DOHH2 (cell line): ENCODE measurements at regions not wholly inside any gene's neighbourhood (a gene's known extent, or its start where the extent isn't known, plus 50 kb on each side); places are given as distances from the start of the nearest gene placed in this dataset.

Experiments
- H3F3A ChIP-seq: fragments of 200-600 bp; sonication (generic), shearing (Covaris generic); 2 replicates; pipeline ENCODE4 v1.6.0; 2016; ENCODE audit warnings: antibody characterized with exemption, mild to moderate bottlenecking; ENCODE audit not compliant: control insufficient read depth, insufficient read depth
- H3K27ac ChIP-seq: fragments of 200-600 bp; sonication (generic); 2 replicates; pipeline ENCODE4 v1.5.1; 2014; ENCODE audit warnings: low read depth, mild to moderate bottlenecking, low read length, moderate library complexity
- H3K27me3 ChIP-seq: fragments of 200-600 bp; sonication (generic); 2 replicates; pipeline ENCODE4 v1.6.1; 2014; ENCODE audit warnings: mild to moderate bottlenecking, low read length, mixed read lengths; ENCODE audit not compliant: control insufficient read depth
- H3K36me3 ChIP-seq: fragments of 200-600 bp; sonication (generic); 2 replicates; pipeline ENCODE4 v1.6.1; 2014; ENCODE audit warnings: mild to moderate bottlenecking, low read length, moderate library complexity, mixed read lengths; ENCODE audit not compliant: control insufficient read depth
- H3K4me1 ChIP-seq: fragments of 200-600 bp; sonication (generic); 2 replicates; pipeline ENCODE4 v1.6.1; 2014; ENCODE audit warnings: mild to moderate bottlenecking, low read length, mixed read lengths; ENCODE audit not compliant: control insufficient read depth
- H3K4me2 ChIP-seq: fragments of 200-600 bp; sonication (generic); 2 replicates; pipeline ENCODE4 v1.6.0; 2014; ENCODE audit warnings: mild to moderate bottlenecking, low read length, moderate library complexity
- H3K4me3 ChIP-seq: fragments of 200-600 bp; sonication (generic); 2 replicates; pipeline ENCODE4 v1.5.1; 2014; ENCODE audit warnings: mild to moderate bottlenecking, low read length, mixed read lengths
- H3K79me2 ChIP-seq: fragments of 200-600 bp; sonication (generic); 2 replicates; pipeline ENCODE4 v1.6.1; 2014; ENCODE audit warnings: mild to moderate bottlenecking, low read length, mixed read lengths; ENCODE audit not compliant: control insufficient read depth
- H3K9me2 ChIP-seq: fragments of 200-600 bp; sonication (generic); replicated peaks from 2 replicates; pipeline ENCODE4 v1.6.1; 2014; ENCODE audit warnings: mild to moderate bottlenecking, low read length, mixed read lengths; ENCODE audit not compliant: control insufficient read depth
- H3K9me3 ChIP-seq: fragments of 200-600 bp; sonication (generic); 2 replicates; pipeline ENCODE4 v1.6.1; 2014; ENCODE audit warnings: antibody characterized with exemption, low read length, mixed read lengths; ENCODE audit not compliant: control insufficient read depth, insufficient read depth
- H4K20me1 ChIP-seq: fragments of 200-600 bp; sonication (generic); 2 replicates; pipeline ENCODE4 v1.6.0; 2014; ENCODE audit warnings: low read depth, mild to moderate bottlenecking, antibody characterized with exemption, low read length, moderate library complexity; ENCODE audit not compliant: control insufficient read depth, insufficient read depth
- CTCF ChIP-seq: fragments of 200-600 bp; sonication (generic); IDR thresholded peaks from one replicate; pipeline ENCODE4 v1.5.1; 2014; ENCODE audit warnings: antibody characterized with exemption, mild to moderate bottlenecking, low read depth, low read length; ENCODE audit not compliant: poor library complexity, severe bottlenecking
- EZH2phosphoT487 ChIP-seq: fragments of 200-600 bp; sonication (generic); IDR thresholded peaks from 2 replicates; pipeline ENCODE4 v1.6.1; 2017; ENCODE audit warnings: borderline replicate concordance, mild to moderate bottlenecking, antibody characterized with exemption, low read length, moderate library complexity, mixed read lengths

- no peaks in the 10 kb centered on the region for H3K9me3 ChIP-seq
- no peaks in the 10 kb centered on the region for H4K20me1 ChIP-seq
- no peaks in the 10 kb centered on the region for H3K9me2 ChIP-seq
- no peak overlapping the region for H3K4me2 ChIP-seq
- H3K4me1 ChIP-seq = no peaks in the 10 kb centered on the region
- H3K27ac ChIP-seq = no peak overlapping the region
- no peaks in the 10 kb centered on the region for H3K36me3 ChIP-seq
- TF ChIP-seq EZH2phosphoT487 (no peak), CTCF (no peak)
- no peaks in the 10 kb centered on the region for H3F3A ChIP-seq
- no peak overlapping the region for H3K4me3 ChIP-seq
- no peaks in the 10 kb centered on the region for H3K27me3 ChIP-seq
- H3K79me2 ChIP-seq = no peaks in the 10 kb centered on the region
Measured at GRCh38 chr16:86700046-86700945, 121.9 kb downstream of the FOXL1 start.

GRCh38 chr16:86701286-86701975, 123.1 kb downstream of the FOXL1 start:
- no peak overlapping the region for H3K27ac ChIP-seq
- TF ChIP-seq EZH2phosphoT487 = no peak
- no peak for TF ChIP-seq CTCF
- no peaks in the 10 kb centered on the region for H3K9me3 ChIP-seq
- H3K9me2 ChIP-seq = no peaks in the 10 kb centered on the region
- H3K4me1 ChIP-seq = no peaks in the 10 kb centered on the region
- no peak overlapping the region for H3K4me2 ChIP-seq
- H4K20me1 ChIP-seq = no peaks in the 10 kb centered on the region
- H3F3A ChIP-seq = no peaks in the 10 kb centered on the region
- H3K36me3 ChIP-seq = no peaks in the 10 kb centered on the region
- H3K4me3 ChIP-seq = no peak overlapping the region
- no peaks in the 10 kb centered on the region for H3K27me3 ChIP-seq
- no peaks in the 10 kb centered on the region for H3K79me2 ChIP-seq

- Histone ChIP-seq H3K4me3 (no peak overlapping the region), H3K4me1 (no peaks in the 10 kb centered on the region), H3K4me2 (no peak overlapping the region), H3K27ac (no peak overlapping the region), H3K9me3 (no peaks in the 10 kb centered on the region), H3K36me3 (no peaks in the 10 kb centered on the region), H3F3A (no peaks in the 10 kb centered on the region), H3K27me3 (no peaks in the 10 kb centered on the region), H3K79me2 (no peaks in the 10 kb centered on the region), H3K9me2 (no peaks in the 10 kb centered on the region), H4K20me1 (no peaks in the 10 kb centered on the region)
- TF ChIP-seq CTCF (no peak), EZH2phosphoT487 (no peak)
Measured at GRCh38 chr16:86702824-86703588, 124.7 kb downstream of the FOXL1 start.
